ENCODE measurements at regions not wholly inside any gene's neighbourhood (a gene's known extent, or its start where the extent isn't known, plus 50 kb on each side); places are given as distances from the start of the nearest gene placed in this dataset.

GRCh38 chr13:99911965-99912566, 59.5 kb downstream of the ZIC5 start:
- DNase-seq (ENCODE audit: low read depth, low spot score), result no peak

GRCh38 chr13:99911069-99911964, 60.2 kb downstream of the ZIC5 start:
- DNase-seq (ENCODE audit: low read depth, low spot score), result no peak

- DNase-seq (ENCODE audit: low read depth, low spot score), result no peak
Measured at GRCh38 chr13:99909836-99910619, 61.5 kb downstream of the ZIC5 start.

- no peak for DNase-seq (ENCODE audit: low read depth, low spot score)
Measured at GRCh38 chr13:99909097-99909835, 62.3 kb downstream of the ZIC5 start.

GRCh38 chr13:99908140-99908803, 63.3 kb downstream of the ZIC5 start:
- DNase-seq (ENCODE audit: low read depth, low spot score), result no peak

GRCh38 chr13:99907627-99908026, 63.9 kb downstream of the ZIC5 start:
- no peak for DNase-seq (ENCODE audit: low read depth, low spot score)

- DNase-seq (ENCODE audit: low read depth, low spot score), result no peak
Measured at GRCh38 chr13:99907038-99907437, 64.5 kb downstream of the ZIC5 start.

- DNase-seq (ENCODE audit: low read depth, low spot score), result no peak
Measured at GRCh38 chr13:99905814-99906213, 65.8 kb downstream of the ZIC5 start.

GRCh38 chr13:99905224-99905623, 66.3 kb downstream of the ZIC5 start:
- no peak for DNase-seq (ENCODE audit: low read depth, low spot score)

GRCh38 chr13:99903140-99903539, 68.4 kb downstream of the ZIC5 start:
- DNase-seq (ENCODE audit: low read depth, low spot score), result no peak

GRCh38 chr13:99902657-99903056, 68.9 kb downstream of the ZIC5 start:
- no peak for DNase-seq (ENCODE audit: low read depth, low spot score)

GRCh38 chr13:99900960-99901359, 70.6 kb downstream of the ZIC5 start:
- no peak for DNase-seq (ENCODE audit: low read depth, low spot score)

- DNase-seq (ENCODE audit: low read depth, low spot score), result no peak
Measured at GRCh38 chr13:99898421-99898820, 73.1 kb downstream of the ZIC5 start.

- DNase-seq (ENCODE audit: low read depth, low spot score), result no peak
Measured at GRCh38 chr13:99897076-99897440, 74.5 kb downstream of the ZIC5 start.

- DNase-seq (ENCODE audit: low read depth, low spot score), result no peak
Measured at GRCh38 chr13:99896369-99897075, 75.0 kb downstream of the ZIC5 start.

- no peak for DNase-seq (ENCODE audit: low read depth, low spot score)
Measured at GRCh38 chr13:99895444-99896368, 75.9 kb downstream of the ZIC5 start.

- no peak for DNase-seq (ENCODE audit: low read depth, low spot score)
Measured at GRCh38 chr13:99894840-99895443, 76.6 kb downstream of the ZIC5 start.

GRCh38 chr13:99894105-99894839, 77.3 kb downstream of the ZIC5 start:
- DNase-seq (ENCODE audit: low read depth, low spot score), result no peak
